ENCODE measurements at regions not wholly inside any gene's neighbourhood (a gene's known extent, or its start where the extent isn't known, plus 50 kb on each side); places are given as distances from the start of the nearest gene placed in this dataset.

DNA sequence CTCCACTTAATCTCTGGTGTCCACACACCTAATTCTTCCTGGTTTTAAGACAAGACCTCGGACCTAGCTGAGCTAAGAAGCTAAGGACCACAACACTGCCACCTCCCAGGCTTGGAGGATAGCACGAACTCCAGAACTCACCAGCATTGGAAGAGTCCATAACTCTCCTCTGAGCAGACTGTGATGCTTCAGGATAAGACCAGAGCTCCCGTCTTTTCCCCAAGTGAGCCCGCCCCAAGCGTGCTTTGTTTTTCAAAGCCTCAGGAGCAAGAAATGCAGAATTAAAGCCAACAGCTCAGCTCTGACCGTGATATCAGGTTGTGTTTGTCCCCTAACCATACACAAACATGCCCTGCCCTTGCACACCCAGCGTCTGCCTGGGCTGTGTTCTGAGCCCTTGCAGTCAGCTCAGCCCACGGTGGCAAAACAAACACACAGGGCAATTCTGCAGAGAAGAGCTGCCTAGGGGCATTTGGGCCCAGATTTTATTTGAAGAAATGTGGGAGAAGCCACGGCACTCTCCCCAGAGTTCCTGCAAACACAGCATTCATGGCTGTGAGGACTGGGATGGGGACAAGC is 145.4 kb downstream of the WDR11 start:
- Histone ChIP-seq H3K9me3 (ENCODE audit: control insufficient read depth in 2 of 3, insufficient read depth in 1 of 3, low read length in 3 of 3) (no peaks in the 10 kb centered on the region), H3K27me3 (ENCODE audit: control insufficient read depth, insufficient read depth, low read length) (no peaks in the 10 kb centered on the region), H3K36me3 (ENCODE audit: control insufficient read depth in 2 of 3, insufficient read depth in 3 of 3, low read length in 3 of 3) (no peaks in the 10 kb centered on the region), H3K27ac (ENCODE audit: low read depth in 2 of 2, low read length in 2 of 2) (no peak overlapping the region), H3K4me3 (ENCODE audit: low read length in 3 of 3) (no peak overlapping the region), H3K4me1 (ENCODE audit: control insufficient read depth in 2 of 3, insufficient read depth in 2 of 3, low read depth in 1 of 3, low read length in 3 of 3) (no peaks in the 10 kb centered on the region), H3K9ac (ENCODE audit: low read length in 3 of 3) (no peak overlapping the region)
- intact Hi-C loops (cut with DNase I): no loop called here
- TF ChIP-seq CTCF (IDR thresholded peaks at IDR 0.05; ENCODE audit: borderline replicate concordance, extremely low read depth, insufficient read depth): no peak
- FAIRE-seq (no peak), DNase-seq (peak in 1 of 5 donors; percentile 29)

DNA sequence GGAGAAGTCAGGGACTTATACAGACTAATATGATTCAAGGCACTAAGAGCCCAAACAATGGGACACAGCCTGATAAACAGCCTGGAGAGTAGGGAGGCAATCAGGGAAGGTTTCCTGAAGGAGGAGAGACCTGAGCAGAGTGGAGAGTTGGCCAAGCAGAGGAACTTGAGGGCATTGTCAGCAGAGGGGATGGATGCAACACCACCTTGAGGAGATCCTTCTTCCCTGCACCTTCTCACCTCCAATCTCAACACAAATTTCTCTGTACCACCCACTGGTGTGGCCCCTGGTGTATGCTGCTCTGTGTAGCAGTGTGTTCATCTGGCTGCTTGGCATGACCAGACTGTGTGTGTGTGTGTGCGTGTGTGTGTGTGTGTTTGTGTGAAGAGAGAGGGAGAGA is 146.2 kb downstream of the WDR11 start:
- no peaks in the 10 kb centered on the region for H3K4me1 ChIP-seq (ENCODE audit: control insufficient read depth in 2 of 3, insufficient read depth in 2 of 3, low read depth in 1 of 3, low read length in 3 of 3)
- H3K36me3 ChIP-seq (ENCODE audit: control insufficient read depth in 2 of 3, insufficient read depth in 3 of 3, low read length in 3 of 3): no peaks in the 10 kb centered on the region
- intact Hi-C loops (cut with DNase I): no loop called here
- TF ChIP-seq CTCF (IDR thresholded peaks at IDR 0.05; ENCODE audit: borderline replicate concordance, extremely low read depth, insufficient read depth): no peak
- H3K27ac ChIP-seq (ENCODE audit: low read depth in 2 of 2, low read length in 2 of 2): no peak overlapping the region
- no peak overlapping the region for H3K9ac ChIP-seq (ENCODE audit: low read length in 3 of 3)
- peak in 1 of 5 donors; percentile 39 for DNase-seq
- H3K4me3 ChIP-seq (ENCODE audit: low read length in 3 of 3): no peak overlapping the region
- H3K9me3 ChIP-seq (ENCODE audit: control insufficient read depth in 2 of 3, insufficient read depth in 1 of 3, low read length in 3 of 3): no peaks in the 10 kb centered on the region
- FAIRE-seq: no peak
- H3K27me3 ChIP-seq (ENCODE audit: control insufficient read depth, insufficient read depth, low read length): no peaks in the 10 kb centered on the region

DNA sequence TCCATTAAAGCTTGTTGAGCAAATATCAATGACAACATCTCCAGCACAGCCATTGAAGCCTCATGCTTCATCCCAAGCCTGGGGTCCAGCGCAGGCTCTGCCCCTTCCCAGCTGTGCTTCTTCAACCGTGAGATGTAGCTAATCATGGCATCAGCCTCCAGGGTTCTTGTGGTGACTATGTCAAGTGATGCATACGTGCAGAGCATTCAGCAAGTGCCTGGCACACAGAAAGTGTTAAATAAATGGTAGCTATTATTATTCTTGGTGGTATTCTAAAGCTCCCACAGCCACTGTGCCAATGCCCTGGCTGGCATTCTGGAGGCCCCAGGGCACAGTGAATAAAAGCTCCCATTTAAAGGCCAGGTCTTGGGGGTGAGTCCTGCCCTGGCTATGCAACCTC is 146.6 kb downstream of the WDR11 start:
- DNase-seq (peak in 2 of 5 donors; percentile 46 to 67), FAIRE-seq (no peak)

More for the DNA sequence above, 146.6 kb downstream of the WDR11 start:
- intact Hi-C loops (cut with DNase I): no loop called here
- TF ChIP-seq CTCF (IDR thresholded peaks at IDR 0.05; ENCODE audit: borderline replicate concordance, extremely low read depth, insufficient read depth): no peak
- Histone ChIP-seq H3K27me3 (ENCODE audit: control insufficient read depth, insufficient read depth, low read length) (no peaks in the 10 kb centered on the region), H3K4me3 (ENCODE audit: low read length in 3 of 3) (no peak overlapping the region), H3K36me3 (ENCODE audit: control insufficient read depth in 2 of 3, insufficient read depth in 3 of 3, low read length in 3 of 3) (no peaks in the 10 kb centered on the region), H3K27ac (ENCODE audit: low read depth in 2 of 2, low read length in 2 of 2) (no peak overlapping the region), H3K4me1 (ENCODE audit: control insufficient read depth in 2 of 3, insufficient read depth in 2 of 3, low read depth in 1 of 3, low read length in 3 of 3) (no peaks in the 10 kb centered on the region), H3K9ac (ENCODE audit: low read length in 3 of 3) (no peak overlapping the region), H3K9me3 (ENCODE audit: control insufficient read depth in 2 of 3, insufficient read depth in 1 of 3, low read length in 3 of 3) (no peaks in the 10 kb centered on the region)

Measured in kidney (tissue), 13 donors.